ENCODE measurements at regions not wholly inside any gene's neighbourhood (a gene's known extent, or its start where the extent isn't known, plus 50 kb on each side); places are given as distances from the start of the nearest gene placed in this dataset.

- TF ChIP-seq CTCF (IDR thresholded peaks at IDR 0.05; ENCODE audit: low read depth, low read length, missing input control) (no peak), TAF1 (conservative IDR thresholded peaks at IDR 0.05) (no peak), FOXA1 (IDR thresholded peaks at IDR 0.05) (no peak), REST (IDR thresholded peaks at IDR 0.05) (no peak), YY1 (IDR thresholded peaks at IDR 0.05) (no peak), RAD21 (IDR thresholded peaks at IDR 0.05) (no peak), SP1 (IDR thresholded peaks at IDR 0.05) (no peak), ATF3 (IDR thresholded peaks at IDR 0.05) (no peak)
Observed at GRCh38 chr15:69812861-69813261, 284.9 kb downstream of the TLE3 start.

Measured in liver (tissue), 3 donors.